Muscle layer of colon (tissue), 2 donors: ENCODE measurements at regions not wholly inside any gene's neighbourhood (a gene's known extent, or its start where the extent isn't known, plus 50 kb on each side); places are given as distances from the start of the nearest gene placed in this dataset.

Experiments used
- H3K27ac ChIP-seq: one replicate; pipeline ENCODE4 v1.7.0; 2013; ENCODE audit warnings: low read depth, mild to moderate bottlenecking, low read length, moderate library complexity
- H3K27me3 ChIP-seq, 2 donors: one replicate each; pipeline ENCODE4 v1.7.0; 2013; ENCODE audit warnings: low read length in 2 of 2, mild to moderate bottlenecking in 2 of 2; ENCODE audit not compliant: insufficient read depth in 2 of 2, control insufficient read depth in 1 of 2
- H3K36me3 ChIP-seq: one replicate; pipeline ENCODE4 v1.7.0; 2013; ENCODE audit warnings: mild to moderate bottlenecking, low read length; ENCODE audit not compliant: insufficient read depth
- H3K4me1 ChIP-seq: one replicate; pipeline ENCODE4 v1.7.0; 2013; ENCODE audit warnings: mild to moderate bottlenecking, low read length; ENCODE audit not compliant: insufficient read depth
- H3K4me3 ChIP-seq, 2 donors: one replicate each; pipeline ENCODE4 v1.7.0; 2013; ENCODE audit warnings: low read length in 2 of 2, low read depth in 1 of 2, mild to moderate bottlenecking in 1 of 2, moderate library complexity in 1 of 2
- H3K9ac ChIP-seq: one replicate; pipeline ENCODE4 v1.7.0; 2013; ENCODE audit warnings: low read length
- H3K9me3 ChIP-seq: one replicate; pipeline ENCODE4 v1.7.0; 2013; ENCODE audit warnings: mild to moderate bottlenecking, low read length
- donor health status: abdominal sarcoma.
- donor health status: Adenocarcinoma of cecum.

DNA sequence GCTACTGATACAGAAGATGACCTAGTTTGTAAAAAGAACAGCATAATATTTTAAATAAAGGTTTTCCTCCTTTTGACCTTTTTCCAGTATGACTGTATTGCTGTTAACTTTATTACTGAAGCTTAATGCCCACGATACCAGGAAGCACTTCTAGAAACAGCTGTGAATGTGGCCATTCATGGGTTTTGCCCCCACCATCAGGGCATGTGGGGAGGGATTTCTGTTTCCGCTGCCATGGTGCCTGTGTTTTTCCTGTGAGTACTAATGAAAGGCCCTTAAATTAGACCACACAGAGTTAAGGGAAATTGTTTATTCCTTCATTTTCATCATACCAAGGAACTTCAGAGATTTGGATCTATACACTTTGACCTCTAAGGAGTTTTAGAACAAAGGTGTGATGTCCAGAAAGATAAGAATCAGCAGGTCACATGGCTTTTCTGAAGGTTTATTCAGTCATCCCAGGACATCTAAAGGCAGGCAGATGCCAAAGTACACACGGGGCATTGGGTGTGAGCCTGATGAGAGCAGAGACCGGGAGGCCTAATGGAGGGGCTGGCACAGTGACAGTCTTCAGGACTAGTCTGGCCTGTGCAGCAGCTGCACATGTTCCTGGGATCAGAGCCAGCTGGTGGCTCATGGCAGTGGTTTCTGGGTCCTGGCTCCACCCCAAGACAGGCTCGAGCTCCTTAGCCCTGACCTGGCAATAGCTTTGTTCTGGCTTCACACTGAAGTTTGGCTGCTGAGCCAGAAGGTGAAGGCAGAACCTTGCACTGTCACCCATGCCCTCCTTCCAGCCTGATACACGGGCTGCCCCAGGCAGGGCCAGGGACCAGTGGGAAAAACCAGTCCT lies 190.9 kb downstream of the REEP3 start:
- Histone ChIP-seq H3K9ac (peak overlapping the region; percentile 4), H3K27ac (peak overlapping the region; percentile 80), H3K9me3 (no peaks in the 10 kb centered on the region), H3K4me3 (no peak overlapping the region), H3K27me3 (no peaks in the 10 kb centered on the region), H3K36me3 (no peaks in the 10 kb centered on the region), H3K4me1 (peaks cover 34% of the 10 kb centered on the region)

- Histone ChIP-seq H3K27me3 (no peaks in the 10 kb centered on the region), H3K27ac (peak overlapping the region; percentile 80), H3K4me3 (peak overlapping the region in 1 of 2 donors; percentile 1), H3K4me1 (peaks cover 34% of the 10 kb centered on the region), H3K9ac (peak overlapping the region; percentile 4), H3K9me3 (no peaks in the 10 kb centered on the region), H3K36me3 (no peaks in the 10 kb centered on the region)
Observed at GRCh38 chr10:63712717-63713115, 191.5 kb downstream of the REEP3 start.

GRCh38 chr10:63713191-63714144 lies 192.3 kb downstream of the REEP3 start:
- Histone ChIP-seq H3K9ac (no peak overlapping the region), H3K27ac (peak overlapping the region; percentile 80), H3K4me3 (peak overlapping the region in 1 of 2 donors; percentile 1), H3K9me3 (no peaks in the 10 kb centered on the region), H3K36me3 (no peaks in the 10 kb centered on the region), H3K27me3 (no peaks in the 10 kb centered on the region), H3K4me1 (peaks cover 34% of the 10 kb centered on the region)

DNA sequence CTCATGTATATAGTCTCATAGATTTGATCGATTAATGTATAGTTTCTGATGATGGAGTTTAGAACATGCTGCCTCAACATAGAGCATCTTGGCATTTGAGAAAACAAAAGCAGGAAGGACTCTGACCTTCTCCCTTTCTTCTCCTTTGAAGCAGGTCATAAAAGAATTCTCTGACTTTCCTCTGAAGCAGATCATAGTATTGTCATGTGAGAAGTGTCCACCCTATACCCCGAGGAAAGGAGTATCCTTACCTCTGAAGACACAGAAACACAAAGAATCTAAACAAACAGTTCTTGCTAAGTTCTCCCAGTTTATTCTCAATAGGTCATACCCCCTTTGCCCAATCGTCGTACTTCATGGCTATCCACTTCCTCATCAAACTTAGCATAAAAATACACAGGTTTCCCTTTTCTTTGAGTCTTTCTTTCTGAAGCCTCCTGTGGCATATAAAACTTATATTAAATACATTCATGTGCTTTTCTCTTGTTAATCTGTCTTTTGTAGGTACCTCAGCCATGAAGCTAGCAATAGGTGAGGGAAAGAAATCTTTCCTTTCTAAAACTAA lies 194.9 kb downstream of the REEP3 start:
- H3K9me3 ChIP-seq = no peaks in the 10 kb centered on the region
- no peaks in the 10 kb centered on the region for H3K36me3 ChIP-seq
- H3K27ac ChIP-seq = no peak overlapping the region
- H3K4me3 ChIP-seq = no peak overlapping the region
- peaks cover 29% of the 10 kb centered on the region for H3K4me1 ChIP-seq
- no peak overlapping the region for H3K9ac ChIP-seq
- no peaks in the 10 kb centered on the region for H3K27me3 ChIP-seq

GRCh38 chr10:63717027-63717715 lies 196.0 kb downstream of the REEP3 start:
- Histone ChIP-seq H3K9me3 (no peaks in the 10 kb centered on the region), H3K36me3 (no peaks in the 10 kb centered on the region), H3K9ac (no peak overlapping the region), H3K27me3 (no peaks in the 10 kb centered on the region), H3K4me3 (no peak overlapping the region), H3K27ac (no peak overlapping the region), H3K4me1 (peaks cover 22% of the 10 kb centered on the region)

- no peaks in the 10 kb centered on the region for H3K9me3 ChIP-seq
- no peaks in the 10 kb centered on the region for H3K27me3 ChIP-seq
- no peak overlapping the region for H3K9ac ChIP-seq
- no peak overlapping the region for H3K27ac ChIP-seq
- no peak overlapping the region for H3K4me3 ChIP-seq
- no peaks in the 10 kb centered on the region for H3K36me3 ChIP-seq
- peaks cover 22% of the 10 kb centered on the region for H3K4me1 ChIP-seq
Observed at GRCh38 chr10:63718006-63718405, 196.8 kb downstream of the REEP3 start.

GRCh38 chr10:63718421-63718820 lies 197.2 kb downstream of the REEP3 start:
- Histone ChIP-seq H3K27me3 (no peaks in the 10 kb centered on the region), H3K36me3 (no peaks in the 10 kb centered on the region), H3K27ac (no peak overlapping the region), H3K9ac (no peak overlapping the region), H3K4me3 (no peak overlapping the region), H3K9me3 (no peaks in the 10 kb centered on the region), H3K4me1 (peaks cover 17% of the 10 kb centered on the region)

DNA sequence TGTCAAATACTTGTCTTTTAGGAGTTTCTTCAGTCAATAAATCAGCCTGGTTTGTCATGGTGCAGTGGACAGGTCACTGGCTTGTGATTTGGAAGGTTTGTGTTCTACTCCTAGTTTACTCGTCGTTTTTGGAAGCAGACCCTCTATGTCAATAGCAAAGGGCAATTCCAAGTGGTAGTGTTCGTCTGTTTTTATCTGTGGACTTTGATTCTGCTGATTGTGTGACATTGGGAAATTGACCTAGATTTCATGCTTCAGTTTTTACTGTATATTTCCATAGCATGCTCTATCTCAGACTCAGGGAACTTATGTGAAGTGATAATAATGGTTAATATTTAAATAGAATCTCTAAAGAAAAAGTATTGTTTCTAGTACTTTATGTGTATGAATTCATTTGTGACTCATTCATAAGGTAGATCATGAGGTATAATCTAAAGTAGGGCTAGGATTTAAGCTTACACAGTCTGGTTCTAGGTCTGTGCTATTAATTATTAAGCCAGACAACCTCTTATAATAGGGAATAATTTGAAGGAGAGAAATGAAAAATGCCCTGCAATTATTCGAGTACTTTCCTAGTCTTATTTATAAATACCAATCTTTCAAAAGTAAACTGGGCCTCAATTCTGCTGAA lies 198.1 kb downstream of the REEP3 start:
- H3K9ac ChIP-seq = no peak overlapping the region
- no peaks in the 10 kb centered on the region for H3K9me3 ChIP-seq
- H3K4me3 ChIP-seq = no peak overlapping the region
- H3K4me1 ChIP-seq = peaks cover 11% of the 10 kb centered on the region
- no peaks in the 10 kb centered on the region for H3K27me3 ChIP-seq
- H3K27ac ChIP-seq = no peak overlapping the region
- no peaks in the 10 kb centered on the region for H3K36me3 ChIP-seq

DNA sequence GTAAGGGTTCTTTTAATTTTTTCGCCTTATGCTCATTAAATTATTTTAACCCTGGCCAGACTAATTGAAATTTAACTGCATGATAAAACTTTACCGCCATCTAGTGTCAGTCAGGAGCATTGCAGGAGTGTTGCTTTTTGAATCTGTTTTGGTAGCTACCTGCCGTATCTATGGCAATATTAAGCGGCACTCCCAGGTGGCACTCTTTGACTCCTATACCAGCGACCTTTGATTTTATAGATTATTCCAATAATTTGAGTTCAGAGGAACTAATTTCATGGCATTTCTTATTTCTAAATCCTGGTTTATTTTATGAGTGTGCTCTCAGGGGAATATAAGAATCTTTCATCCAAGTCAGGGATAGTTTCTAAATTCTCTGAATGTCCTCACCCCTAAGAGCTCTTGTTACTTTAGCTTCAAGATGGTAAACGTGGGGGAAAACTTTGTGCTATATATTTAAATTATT lies 198.9 kb downstream of the REEP3 start:
- H3K9ac ChIP-seq = no peak overlapping the region

GRCh38 chr10:63720676-63721075 lies 199.5 kb downstream of the REEP3 start:
- Histone ChIP-seq H3K4me1 (peaks cover 11% of the 10 kb centered on the region), H3K27me3 (no peaks in the 10 kb centered on the region), H3K27ac (no peak overlapping the region), H3K4me3 (no peak overlapping the region), H3K9ac (no peak overlapping the region), H3K36me3 (no peaks in the 10 kb centered on the region), H3K9me3 (no peaks in the 10 kb centered on the region)

More for the DNA sequence above, 198.9 kb downstream of the REEP3 start:
- no peak overlapping the region for H3K27ac ChIP-seq
- no peak overlapping the region for H3K4me3 ChIP-seq
- peaks cover 11% of the 10 kb centered on the region for H3K4me1 ChIP-seq
- H3K27me3 ChIP-seq = no peaks in the 10 kb centered on the region
- no peaks in the 10 kb centered on the region for H3K36me3 ChIP-seq
- no peaks in the 10 kb centered on the region for H3K9me3 ChIP-seq
